NCI-H345 treated with DMSO at 0.1 percent for 48 hours (cell line): ENCODE measurements at regions not wholly inside any gene's neighbourhood (a gene's known extent, or its start where the extent isn't known, plus 50 kb on each side); places are given as distances from the start of the nearest gene placed in this dataset.

Experiments
- DNase-seq: peaks from one replicate; lab custom pipeline; 2025; ENCODE audit not compliant: unreplicated experiment; lab: John Stamatoyannopoulos, UW

- no peak for DNase-seq
Measured at GRCh38 chr2:188909036-188909435, 65.1 kb upstream of the COL3A1 start.

DNA sequence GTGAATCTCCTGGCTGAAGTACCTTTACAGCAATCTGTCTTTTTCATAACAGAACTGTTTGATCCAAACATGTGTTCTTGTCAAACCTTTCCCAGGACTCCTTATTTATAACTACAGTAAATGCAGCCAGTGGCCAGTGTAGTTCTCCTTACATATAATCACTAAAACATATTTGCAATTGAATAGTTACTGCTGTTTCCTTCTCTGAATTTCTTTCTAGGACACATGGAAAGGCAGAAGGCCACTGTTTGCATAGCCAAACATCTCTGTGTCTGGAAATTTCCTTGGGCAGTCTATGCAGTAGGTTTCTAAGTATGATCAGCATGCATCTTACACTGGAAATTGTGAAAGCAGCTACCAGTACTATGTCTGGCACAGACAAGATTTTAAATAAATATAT lies 57.4 kb upstream of the COL3A1 start:
- DNase-seq, result no peak

GRCh38 chr2:188917632-188918031 lies 56.5 kb upstream of the COL3A1 start:
- no peak for DNase-seq

DNA sequence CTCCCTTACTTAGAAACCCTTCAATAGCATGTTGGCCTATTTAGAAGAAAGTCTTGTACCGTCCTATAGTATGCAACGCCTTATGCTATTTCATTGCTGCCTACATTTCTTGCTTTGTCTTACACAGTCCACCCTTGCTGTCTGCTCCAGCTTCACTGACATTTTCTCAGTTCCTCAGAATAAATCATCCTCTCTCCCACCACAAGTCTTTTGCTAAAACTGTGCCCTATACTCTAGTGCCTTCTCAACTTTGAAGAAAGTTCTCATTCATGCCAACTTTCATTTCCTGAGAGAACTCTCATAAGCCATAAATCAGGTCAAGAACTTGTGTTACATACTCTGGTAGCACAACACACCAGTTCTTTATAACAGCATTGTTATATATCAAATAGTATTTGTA lies 54.3 kb upstream of the COL3A1 start:
- DNase-seq, result no peak

- no peak for DNase-seq
Measured at GRCh38 chr2:188922191-188922590, 52.0 kb upstream of the COL3A1 start.
